WTC11 (cell line): ENCODE measurements at regions not wholly inside any gene's neighbourhood (a gene's known extent, or its start where the extent isn't known, plus 50 kb on each side); places are given as distances from the start of the nearest gene placed in this dataset.

Experiments
- ATAC-seq: fragments of 200-7000 bp; cut with Tn5 transposase; 2 replicates; pipeline ENCODE4 v1.10.0; 2021; ENCODE audit warnings: mild to moderate bottlenecking, moderate library complexity
- CTCF ChIA-PET: fragments of 300-600 bp; sonication (Branson Sonifier 250); formaldehyde crosslinking; loops from one replicate; lab custom pipeline; 2021; ENCODE audit warnings: antibody characterized with exemption; lab: Charles Lee
- POLR2A ChIA-PET: fragments of 350-600 bp; sonication (Branson Sonifier 250); formaldehyde crosslinking; loops from one replicate; lab custom pipeline; 2021; ENCODE audit warnings: antibody characterized with exemption; lab: Charles Lee
- DNase-seq: peaks from one replicate; pipeline ENCODE4 v3.0.0; 2021; ENCODE audit warnings: low spot score
- H3K27ac Mint-ChIP-seq: 2 replicates; pipeline ENCODE4 v1.8.0; 2021; ENCODE audit warnings: mixed read lengths
- H3K27me3 Mint-ChIP-seq: 2 replicates; pipeline ENCODE4 v1.8.0; 2021; ENCODE audit warnings: low read depth, mild to moderate bottlenecking, moderate library complexity, mixed read lengths
- H3K36me3 Mint-ChIP-seq: 2 replicates; pipeline ENCODE4 v1.8.0; 2021; ENCODE audit warnings: mixed read lengths
- H3K4me1 Mint-ChIP-seq: 2 replicates; pipeline ENCODE4 v1.8.0; 2022; ENCODE audit warnings: mixed read lengths
- H3K4me3 Mint-ChIP-seq: 2 replicates; pipeline ENCODE4 v1.8.0; 2021; ENCODE audit warnings: mild to moderate bottlenecking, moderate library complexity, mixed read lengths
- H3K9me3 Mint-ChIP-seq: 2 replicates; pipeline ENCODE4 v1.8.0; 2021; ENCODE audit warnings: mixed read lengths
- CBFB ChIP-seq: sonication (generic); formaldehyde crosslinking; IDR thresholded peaks from 2 replicates; pipeline ENCODE4 v1.8.1; 2022; ENCODE audit warnings: mild to moderate bottlenecking, low read depth, missing genetic modification reagents
- CREB1 ChIP-seq: sonication (generic); formaldehyde crosslinking; IDR thresholded peaks from 2 replicates; pipeline ENCODE4 v1.8.0; 2023; ENCODE audit warnings: mild to moderate bottlenecking, missing genetic modification reagents
- ESRRA ChIP-seq: sonication (generic); formaldehyde crosslinking; IDR thresholded peaks from 2 replicates; pipeline ENCODE4 v1.8.1; 2022; ENCODE audit warnings: mild to moderate bottlenecking, missing genetic modification reagents, borderline replicate concordance
- FOXJ3 ChIP-seq: sonication (generic); formaldehyde crosslinking; IDR thresholded peaks from 2 replicates; pipeline ENCODE4 v1.9.0; 2021; ENCODE audit warnings: missing genetic modification reagents, mild to moderate bottlenecking, borderline replicate concordance
- GTF2I ChIP-seq: fragments of 250-450 bp; sonication (Bioruptor Pico); conservative IDR thresholded peaks from 2 replicates; pipeline ENCODE4 v1.4.0; 2021; ENCODE audit warnings: mild to moderate bottlenecking
- NFATC4 ChIP-seq: fragments of 250-450 bp; sonication (Bioruptor Pico); IDR thresholded peaks from 2 replicates; pipeline ENCODE4 v1.9.0; 2021; ENCODE audit warnings: mild to moderate bottlenecking
- NFYB ChIP-seq: sonication (generic); formaldehyde crosslinking; conservative IDR thresholded peaks from 2 replicates; pipeline ENCODE4 v1.8.0; 2022; ENCODE audit warnings: low read depth, missing genetic modification reagents
- PRRX2 ChIP-seq: fragments of 250-450 bp; sonication (Bioruptor Pico); IDR thresholded peaks from 2 replicates; pipeline ENCODE4 v1.8.0; 2021; ENCODE audit warnings: mild to moderate bottlenecking
- TEAD4 ChIP-seq: sonication (generic); formaldehyde crosslinking; IDR thresholded peaks from 2 replicates; pipeline ENCODE4 v1.8.0; 2022; ENCODE audit warnings: mild to moderate bottlenecking, missing genetic modification reagents
- TP53 ChIP-seq: sonication (generic); formaldehyde crosslinking; IDR thresholded peaks from 2 replicates; pipeline ENCODE4 v1.8.1; 2023; ENCODE audit warnings: mild to moderate bottlenecking, missing genetic modification reagents
- ZNF138 ChIP-seq: sonication (generic); formaldehyde crosslinking; conservative IDR thresholded peaks from 2 replicates; pipeline ENCODE4 v1.8.1; 2022; ENCODE audit warnings: mild to moderate bottlenecking, moderate library complexity, missing genetic modification reagents
- ZNF416 ChIP-seq: fragments of 250-450 bp; sonication (Bioruptor Pico); IDR thresholded peaks from 2 replicates; pipeline ENCODE4 v1.9.0; 2021; ENCODE audit warnings: mild to moderate bottlenecking, inconsistent platforms
- ZNF671 ChIP-seq: fragments of 250-450 bp; sonication (Bioruptor Pico); IDR thresholded peaks from 2 replicates; pipeline ENCODE4 v1.8.0; 2021; ENCODE audit warnings: mild to moderate bottlenecking
- TF ChIP-seq, protein P1 (sequence below): fragments of 250-450 bp; sonication (Bioruptor Pico); IDR thresholded peaks from 2 replicates; pipeline ENCODE4 v1.9.0; 2021; ENCODE audit warnings: mild to moderate bottlenecking
- TF ChIP-seq, protein P2 (sequence below): sonication (generic); formaldehyde crosslinking; IDR thresholded peaks from 2 replicates; pipeline ENCODE4 v1.8.0; 2023; ENCODE audit warnings: missing genetic modification reagents
- TF ChIP-seq, protein P3 (sequence below): sonication (generic); formaldehyde crosslinking; IDR thresholded peaks from 2 replicates; pipeline ENCODE4 v1.8.1; 2023; ENCODE audit warnings: mild to moderate bottlenecking, missing genetic modification reagents, moderate library complexity
- TF ChIP-seq, protein P4 (sequence below): sonication (generic); formaldehyde crosslinking; IDR thresholded peaks from 2 replicates; pipeline ENCODE4 v1.8.1; 2022; ENCODE audit warnings: low read depth, mild to moderate bottlenecking, moderate library complexity, missing genetic modification reagents, borderline replicate concordance
- TF ChIP-seq, protein P5 (sequence below): sonication (generic); formaldehyde crosslinking; IDR thresholded peaks from 2 replicates; pipeline ENCODE4 v1.8.0; 2022; ENCODE audit warnings: mild to moderate bottlenecking, missing genetic modification reagents
- TF ChIP-seq, protein P6 (sequence below): sonication (generic); formaldehyde crosslinking; conservative IDR thresholded peaks from 2 replicates; pipeline ENCODE4 v1.8.1; 2023; ENCODE audit warnings: mild to moderate bottlenecking, low read depth, missing genetic modification reagents, moderate library complexity

DNA sequence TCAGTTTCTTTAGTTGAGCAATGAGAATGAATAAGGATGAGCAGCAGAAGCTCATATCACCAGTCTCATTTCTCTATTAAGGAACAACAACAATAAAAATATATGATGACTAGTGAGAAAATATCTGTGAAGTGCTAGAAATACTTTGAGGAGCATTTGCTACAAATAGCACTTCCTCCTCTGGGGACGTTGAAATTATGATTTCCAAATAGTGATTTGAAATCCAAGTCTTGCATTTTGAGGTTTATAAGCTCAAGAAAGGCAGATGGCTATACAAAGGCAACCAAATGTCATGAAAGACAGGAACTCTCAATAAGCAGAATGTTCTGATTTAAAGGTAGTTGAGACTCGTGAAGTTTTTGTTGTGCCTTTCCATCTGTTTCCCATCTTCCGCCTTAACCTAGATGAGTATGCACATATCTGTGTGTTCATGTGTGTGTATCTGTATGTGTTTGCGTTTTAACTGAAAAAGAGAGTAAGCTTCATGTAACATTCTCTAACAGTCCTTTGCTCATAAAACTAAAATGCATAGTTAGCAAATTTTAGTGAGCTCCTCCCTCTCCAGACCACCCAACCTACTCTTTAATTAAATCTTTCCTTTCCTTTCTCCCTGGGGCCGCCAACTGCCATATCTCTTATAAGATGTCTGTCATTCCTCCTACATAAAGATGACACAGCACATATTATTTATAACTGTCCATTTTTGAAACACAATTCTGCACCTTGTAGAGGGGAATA, 222.6 kb upstream of the RASGEF1B start:
- Mint-ChIP-seq H3K27me3 (no peaks in the 10 kb centered on the region), H3K27ac (no peak overlapping the region), H3K36me3 (no peaks in the 10 kb centered on the region), H3K9me3 (no peaks in the 10 kb centered on the region), H3K4me3 (no peak overlapping the region), H3K4me1 (no peaks in the 10 kb centered on the region)
- ChIA-PET CTCF (no interaction called here), POLR2A (no interaction called here)
- no peak for ATAC-seq
- TF ChIP-seq CREB1 (CRISPR knock-in tag): no peak
- TF ChIP-seq, protein P1, sequence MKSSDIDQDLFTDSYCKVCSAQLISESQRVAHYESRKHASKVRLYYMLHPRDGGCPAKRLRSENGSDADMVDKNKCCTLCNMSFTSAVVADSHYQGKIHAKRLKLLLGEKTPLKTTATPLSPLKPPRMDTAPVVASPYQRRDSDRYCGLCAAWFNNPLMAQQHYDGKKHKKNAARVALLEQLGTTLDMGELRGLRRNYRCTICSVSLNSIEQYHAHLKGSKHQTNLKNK (CRISPR knock-in tag): no peak
- no peak for TF ChIP-seq ZNF138 (CRISPR knock-in tag)
- TF ChIP-seq GTF2I (CRISPR knock-in tag): no peak
- TF ChIP-seq FOXJ3 (CRISPR knock-in tag): no peak
- TF ChIP-seq ZNF416: no peak
- TF ChIP-seq NFYB (CRISPR knock-in tag): no peak
- DNase-seq: no peak

DNA sequence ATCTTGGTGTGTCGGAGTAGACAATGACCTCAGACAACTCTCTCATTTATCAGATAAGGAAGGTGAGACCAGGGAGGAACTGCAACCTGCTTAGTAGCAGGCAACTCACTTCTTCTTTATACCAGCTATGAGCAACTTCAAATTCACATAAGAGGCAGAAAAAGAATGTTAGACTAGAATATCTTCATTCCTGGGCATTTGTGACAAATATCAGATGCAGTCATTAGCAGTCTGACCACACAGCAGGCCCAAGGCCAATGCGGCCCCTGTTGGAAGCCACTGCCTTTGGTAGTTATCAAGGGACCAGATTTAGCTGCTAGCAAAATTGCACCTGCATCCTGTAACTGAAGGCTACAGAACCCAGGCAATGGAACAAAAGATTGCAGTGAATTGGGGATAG, 219.2 kb upstream of the RASGEF1B start:
- CTCF ChIA-PET: no interaction called here
- ATAC-seq (no peak), DNase-seq (no peak)
- Mint-ChIP-seq H3K27me3 (no peaks in the 10 kb centered on the region), H3K4me1 (peaks cover 4% of the 10 kb centered on the region), H3K4me3 (no peak overlapping the region), H3K36me3 (no peaks in the 10 kb centered on the region), H3K9me3 (peaks cover 4% of the 10 kb centered on the region), H3K27ac (no peak overlapping the region)
- POLR2A ChIA-PET: no interaction called here
- TF ChIP-seq PRRX2 (CRISPR knock-in tag): no peak
- TF ChIP-seq TP53: no peak
- TF ChIP-seq, protein P2, sequence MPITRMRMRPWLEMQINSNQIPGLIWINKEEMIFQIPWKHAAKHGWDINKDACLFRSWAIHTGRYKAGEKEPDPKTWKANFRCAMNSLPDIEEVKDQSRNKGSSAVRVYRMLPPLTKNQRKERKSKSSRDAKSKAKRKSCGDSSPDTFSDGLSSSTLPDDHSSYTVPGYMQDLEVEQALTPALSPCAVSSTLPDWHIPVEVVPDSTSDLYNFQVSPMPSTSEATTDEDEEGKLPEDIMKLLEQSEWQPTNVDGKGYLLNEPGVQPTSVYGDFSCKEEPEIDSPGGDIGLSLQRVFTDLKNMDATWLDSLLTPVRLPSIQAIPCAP (CRISPR knock-in tag): no peak
- no peak for TF ChIP-seq TEAD4 (CRISPR knock-in tag)

DNA sequence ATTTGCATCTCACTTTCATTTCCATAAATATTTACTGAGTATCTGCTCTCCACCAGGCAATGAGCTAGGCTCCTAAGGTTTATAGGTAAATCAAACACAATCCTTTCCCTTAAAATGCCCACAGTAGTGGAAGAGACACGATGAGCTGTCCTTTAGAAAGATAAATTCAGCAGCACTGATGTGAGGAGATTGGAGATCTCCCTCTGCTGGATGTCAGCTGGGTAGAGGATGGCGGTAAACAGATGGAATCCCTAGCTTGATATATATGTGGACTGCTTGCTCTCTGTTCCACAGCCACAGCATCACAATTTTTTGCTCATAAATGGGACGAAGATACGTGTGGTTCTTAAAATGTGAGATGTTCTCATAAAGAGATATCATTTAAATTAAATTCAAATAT, 216.4 kb upstream of the RASGEF1B start:
- Mint-ChIP-seq H3K4me3 (no peak overlapping the region), H3K4me1 (peaks cover 13% of the 10 kb centered on the region), H3K9me3 (peaks cover 7% of the 10 kb centered on the region), H3K27me3 (no peaks in the 10 kb centered on the region), H3K27ac (no peak overlapping the region), H3K36me3 (no peaks in the 10 kb centered on the region)
- DNase-seq: no peak
- CTCF ChIA-PET: interaction anchor here (0.8 to 3.1 kb wide), 10 partner anchors 10 to 281 kb away, joined by 3 to 47 read pairs (median 4); partner anchors contain the start of gene RASGEF1B
- ATAC-seq: peak; percentile 80
- POLR2A ChIA-PET: no interaction called here
- TF ChIP-seq TEAD4 (CRISPR knock-in tag) (no peak), CBFB (CRISPR knock-in tag) (no peak), ZNF671 (CRISPR knock-in tag) (no peak), ESRRA (no peak), NFATC4 (CRISPR knock-in tag) (no peak), PRRX2 (CRISPR knock-in tag) (no peak), NFYB (CRISPR knock-in tag) (no peak)
- TF ChIP-seq, protein P3, sequence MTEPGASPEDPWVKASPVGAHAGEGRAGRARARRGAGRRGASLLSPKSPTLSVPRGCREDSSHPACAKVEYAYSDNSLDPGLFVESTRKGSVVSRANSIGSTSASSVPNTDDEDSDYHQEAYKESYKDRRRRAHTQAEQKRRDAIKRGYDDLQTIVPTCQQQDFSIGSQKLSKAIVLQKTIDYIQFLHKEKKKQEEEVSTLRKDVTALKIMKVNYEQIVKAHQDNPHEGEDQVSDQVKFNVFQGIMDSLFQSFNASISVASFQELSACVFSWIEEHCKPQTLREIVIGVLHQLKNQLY (CRISPR knock-in tag): no peak
- TF ChIP-seq, protein P4, sequence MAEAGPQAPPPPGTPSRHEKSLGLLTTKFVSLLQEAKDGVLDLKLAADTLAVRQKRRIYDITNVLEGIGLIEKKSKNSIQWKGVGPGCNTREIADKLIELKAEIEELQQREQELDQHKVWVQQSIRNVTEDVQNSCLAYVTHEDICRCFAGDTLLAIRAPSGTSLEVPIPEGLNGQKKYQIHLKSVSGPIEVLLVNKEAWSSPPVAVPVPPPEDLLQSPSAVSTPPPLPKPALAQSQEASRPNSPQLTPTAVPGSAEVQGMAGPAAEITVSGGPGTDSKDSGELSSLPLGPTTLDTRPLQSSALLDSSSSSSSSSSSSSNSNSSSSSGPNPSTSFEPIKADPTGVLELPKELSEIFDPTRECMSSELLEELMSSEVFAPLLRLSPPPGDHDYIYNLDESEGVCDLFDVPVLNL: no peak
- TF ChIP-seq, protein P5, sequence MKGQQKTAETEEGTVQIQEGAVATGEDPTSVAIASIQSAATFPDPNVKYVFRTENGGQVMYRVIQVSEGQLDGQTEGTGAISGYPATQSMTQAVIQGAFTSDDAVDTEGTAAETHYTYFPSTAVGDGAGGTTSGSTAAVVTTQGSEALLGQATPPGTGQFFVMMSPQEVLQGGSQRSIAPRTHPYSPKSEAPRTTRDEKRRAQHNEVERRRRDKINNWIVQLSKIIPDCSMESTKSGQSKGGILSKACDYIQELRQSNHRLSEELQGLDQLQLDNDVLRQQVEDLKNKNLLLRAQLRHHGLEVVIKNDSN: no peak
- TF ChIP-seq, protein P6, sequence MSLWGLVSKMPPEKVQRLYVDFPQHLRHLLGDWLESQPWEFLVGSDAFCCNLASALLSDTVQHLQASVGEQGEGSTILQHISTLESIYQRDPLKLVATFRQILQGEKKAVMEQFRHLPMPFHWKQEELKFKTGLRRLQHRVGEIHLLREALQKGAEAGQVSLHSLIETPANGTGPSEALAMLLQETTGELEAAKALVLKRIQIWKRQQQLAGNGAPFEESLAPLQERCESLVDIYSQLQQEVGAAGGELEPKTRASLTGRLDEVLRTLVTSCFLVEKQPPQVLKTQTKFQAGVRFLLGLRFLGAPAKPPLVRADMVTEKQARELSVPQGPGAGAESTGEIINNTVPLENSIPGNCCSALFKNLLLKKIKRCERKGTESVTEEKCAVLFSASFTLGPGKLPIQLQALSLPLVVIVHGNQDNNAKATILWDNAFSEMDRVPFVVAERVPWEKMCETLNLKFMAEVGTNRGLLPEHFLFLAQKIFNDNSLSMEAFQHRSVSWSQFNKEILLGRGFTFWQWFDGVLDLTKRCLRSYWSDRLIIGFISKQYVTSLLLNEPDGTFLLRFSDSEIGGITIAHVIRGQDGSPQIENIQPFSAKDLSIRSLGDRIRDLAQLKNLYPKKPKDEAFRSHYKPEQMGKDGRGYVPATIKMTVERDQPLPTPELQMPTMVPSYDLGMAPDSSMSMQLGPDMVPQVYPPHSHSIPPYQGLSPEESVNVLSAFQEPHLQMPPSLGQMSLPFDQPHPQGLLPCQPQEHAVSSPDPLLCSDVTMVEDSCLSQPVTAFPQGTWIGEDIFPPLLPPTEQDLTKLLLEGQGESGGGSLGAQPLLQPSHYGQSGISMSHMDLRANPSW (CRISPR knock-in tag): no peak
